GM12864 (cell line): ENCODE measurements at regions not wholly inside any gene's neighbourhood (a gene's known extent, or its start where the extent isn't known, plus 50 kb on each side); places are given as distances from the start of the nearest gene placed in this dataset.

Experiments used
- DNase-seq: peaks from one replicate; pipeline ENCODE4 v3.0.0-alpha.2; 2011; ENCODE audit warnings: low read depth
- H3K4me3 ChIP-seq: 2 replicates; pipeline ENCODE4 v1.5.1; 2011; ENCODE audit warnings: mild to moderate bottlenecking, low read depth, low read length, control low read depth
- CTCF ChIP-seq: IDR thresholded peaks from 2 replicates; pipeline ENCODE4 v1.5.1; 2011; ENCODE audit warnings: low read depth, mild to moderate bottlenecking, moderate library complexity, low read length, control low read depth, inconsistent platforms; ENCODE audit errors: missing control alignments

GRCh38 chr14:41409806-41410205 lies 196.9 kb upstream of the LRFN5 start:
- no peak for DNase-seq
- no peak overlapping the region for H3K4me3 ChIP-seq
- no peak for TF ChIP-seq CTCF

GRCh38 chr14:41404126-41404525 lies 202.6 kb upstream of the LRFN5 start:
- H3K4me3 ChIP-seq: no peak overlapping the region
- TF ChIP-seq CTCF: no peak
- DNase-seq: no peak

DNA sequence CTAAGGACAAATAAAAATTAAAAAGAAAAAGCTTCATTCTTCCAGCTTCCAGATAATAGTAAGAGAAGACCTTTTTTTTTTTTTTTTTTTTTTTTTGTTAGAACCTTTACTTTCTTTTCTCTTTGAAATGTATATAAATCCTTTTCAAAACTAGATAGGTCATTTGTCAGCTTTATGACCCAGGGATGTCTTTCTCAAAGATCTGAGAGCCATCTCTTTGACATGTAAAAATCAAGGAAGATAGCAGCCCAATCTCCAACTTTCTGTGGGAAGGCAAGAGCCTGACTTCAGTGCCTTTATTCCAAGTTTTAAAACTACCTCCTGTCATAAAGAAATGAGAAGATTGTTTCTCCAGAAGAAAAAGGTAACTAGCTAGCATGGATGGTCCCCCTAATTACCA lies 203.3 kb upstream of the LRFN5 start:
- TF ChIP-seq CTCF: no peak
- no peak for DNase-seq
- no peak overlapping the region for H3K4me3 ChIP-seq

DNA sequence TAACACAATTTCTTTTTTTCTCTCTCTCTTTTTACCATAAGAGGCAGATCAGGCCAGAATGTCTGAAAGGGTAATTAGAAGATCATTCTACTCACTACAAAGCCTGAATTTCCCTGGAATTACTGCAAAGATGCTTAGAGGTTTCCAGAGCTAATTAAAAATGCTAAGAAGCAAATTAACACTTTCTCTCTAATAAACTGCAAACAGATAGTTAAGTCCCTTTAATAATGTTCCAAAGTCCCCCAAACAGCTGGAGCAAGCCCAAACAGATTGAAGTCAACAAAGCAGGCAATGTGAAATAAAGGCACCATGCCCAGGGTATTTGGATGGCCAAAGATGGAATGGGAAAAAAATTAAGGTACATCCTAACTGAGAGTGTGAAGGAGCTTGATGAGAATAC lies 208.8 kb upstream of the LRFN5 start:
- no peak for TF ChIP-seq CTCF
- no peak for DNase-seq
- no peak overlapping the region for H3K4me3 ChIP-seq

GRCh38 chr14:41393512-41393911 lies 213.2 kb upstream of the LRFN5 start:
- no peak for TF ChIP-seq CTCF
- no peak overlapping the region for H3K4me3 ChIP-seq

DNA sequence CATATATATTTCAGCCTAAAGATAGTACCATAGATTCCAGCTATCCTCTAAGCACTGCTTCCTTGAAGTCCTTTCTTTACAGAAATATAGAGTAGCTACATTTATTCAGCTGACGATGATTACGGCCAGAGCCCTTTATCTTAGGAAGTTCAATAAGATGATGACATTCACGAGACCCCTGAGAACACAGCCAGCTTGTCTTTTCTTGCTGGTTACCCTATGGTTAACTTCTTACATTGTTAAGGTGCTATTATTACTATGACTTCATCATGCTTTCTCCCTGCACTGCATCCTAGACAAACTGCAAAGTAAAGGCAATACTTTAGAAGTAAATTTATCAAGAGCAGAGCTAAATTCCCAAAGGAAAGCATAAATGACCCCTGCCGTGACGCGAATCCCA lies 214.4 kb upstream of the LRFN5 start:
- TF ChIP-seq CTCF: no peak
- no peak overlapping the region for H3K4me3 ChIP-seq
- DNase-seq: no peak

More at GRCh38 chr14:41393512-41393911, 213.2 kb upstream of the LRFN5 start:
- no peak for DNase-seq

GRCh38 chr14:41389355-41389754 lies 217.3 kb upstream of the LRFN5 start:
- no peak for DNase-seq
- TF ChIP-seq CTCF: no peak
- no peak overlapping the region for H3K4me3 ChIP-seq
